HG03469 (cell line): ENCODE measurements at regions not wholly inside any gene's neighbourhood (a gene's known extent, or its start where the extent isn't known, plus 50 kb on each side); places are given as distances from the start of the nearest gene placed in this dataset.
"Not testable (repeated sequence)": the region's sequence is repeated elsewhere in the genome, so short reads cannot be mapped to it uniquely, and the experiment has no call there.

ENCODE experiments used
- ATAC-seq: cut with Tn5 transposase; IDR thresholded peaks from one replicate; pipeline ENCODE4 v1.9.1; 2021; ENCODE audit warnings: mild to moderate bottlenecking, moderate library complexity, moderate number of reproducible peaks; ENCODE audit not compliant: unreplicated experiment

GRCh38 chr5:2101685-2102084 is 219.0 kb upstream of the IRX4 start:
- ATAC-seq, result no peak

GRCh38 chr5:2096887-2097505 is 214.3 kb upstream of the IRX4 start:
- no peak for ATAC-seq

- no peak for ATAC-seq
Observed at GRCh38 chr5:2095011-2095410, 212.3 kb upstream of the IRX4 start.

GRCh38 chr5:2094616-2094995 is 211.9 kb upstream of the IRX4 start:
- no peak for ATAC-seq

GRCh38 chr5:2093859-2094615 is 211.3 kb upstream of the IRX4 start:
- no peak for ATAC-seq

- no peak for ATAC-seq
Observed at GRCh38 chr5:2091921-2092320, 209.2 kb upstream of the IRX4 start.

- no peak for ATAC-seq
Observed at GRCh38 chr5:2087980-2088379, 205.3 kb upstream of the IRX4 start.

- no peak for ATAC-seq
Observed at GRCh38 chr5:2075365-2075764, 192.6 kb upstream of the IRX4 start.

GRCh38 chr5:2071562-2071961 is 188.8 kb upstream of the IRX4 start:
- ATAC-seq, result no peak

GRCh38 chr5:2070787-2071186 is 188.1 kb upstream of the IRX4 start:
- ATAC-seq, result not testable (repeated sequence)

- ATAC-seq, result no peak
Observed at GRCh38 chr5:2068531-2068930, 185.8 kb upstream of the IRX4 start.

GRCh38 chr5:2066373-2066772 is 183.6 kb upstream of the IRX4 start:
- no peak for ATAC-seq

GRCh38 chr5:2063380-2063779 is 180.7 kb upstream of the IRX4 start:
- ATAC-seq, result not testable (repeated sequence)

- ATAC-seq, result no peak
Observed at GRCh38 chr5:2052687-2053086, 170.0 kb upstream of the IRX4 start.

GRCh38 chr5:2049876-2050275 is 167.2 kb upstream of the IRX4 start:
- ATAC-seq, result no peak

GRCh38 chr5:2048664-2049063 is 165.9 kb upstream of the IRX4 start:
- no peak for ATAC-seq

GRCh38 chr5:2047341-2047927 is 164.7 kb upstream of the IRX4 start:
- ATAC-seq, result no peak

GRCh38 chr5:2044041-2044440 is 161.3 kb upstream of the IRX4 start:
- ATAC-seq, result no peak

- ATAC-seq, result no peak
Observed at GRCh38 chr5:2039180-2039531, 156.4 kb upstream of the IRX4 start.

GRCh38 chr5:2038321-2039179 is 155.8 kb upstream of the IRX4 start:
- ATAC-seq, result peak; percentile 91

- no peak for ATAC-seq
Observed at GRCh38 chr5:2036885-2037284, 154.2 kb upstream of the IRX4 start.
